Calu3 (cell line): ENCODE measurements at regions not wholly inside any gene's neighbourhood (a gene's known extent, or its start where the extent isn't known, plus 50 kb on each side); places are given as distances from the start of the nearest gene placed in this dataset.

Source experiments
- BruUV-seq: library from RNA; stranded (reverse); fragments of 400-500 nt; replicated peaks from 2 replicates; lab custom pipeline; 2021; lab: Mats Ljungman, UMichigan
- CTCF ChIA-PET: fragments of 300-600 bp; sonication (Branson Sonifier 250); formaldehyde crosslinking; loops from one replicate; lab custom pipeline; 2022; ENCODE audit warnings: antibody characterized with exemption; lab: Charles Lee
- DNase-seq: peaks from one replicate; pipeline ENCODE4 v3.0.0; 2022
- H3K27ac Mint-ChIP-seq: one replicate; pipeline ENCODE4 v1.8.0; 2022; ENCODE audit warnings: mixed read lengths; ENCODE audit not compliant: unreplicated experiment
- H3K27me3 Mint-ChIP-seq: one replicate; pipeline ENCODE4 v1.8.0; 2022; ENCODE audit warnings: mixed read lengths; ENCODE audit not compliant: unreplicated experiment
- H3K36me3 Mint-ChIP-seq: one replicate; pipeline ENCODE4 v1.8.0; 2022; ENCODE audit warnings: mild to moderate bottlenecking, moderate library complexity, mixed read lengths; ENCODE audit not compliant: insufficient read depth, unreplicated experiment
- H3K4me1 Mint-ChIP-seq: one replicate; pipeline ENCODE4 v1.8.0; 2022; ENCODE audit warnings: mild to moderate bottlenecking, low read depth, mixed read lengths; ENCODE audit not compliant: unreplicated experiment
- H3K4me3 Mint-ChIP-seq: one replicate; pipeline ENCODE4 v1.8.0; 2022; ENCODE audit warnings: mild to moderate bottlenecking, low read depth, moderate library complexity, mixed read lengths; ENCODE audit not compliant: unreplicated experiment
- H3K9me3 Mint-ChIP-seq: one replicate; pipeline ENCODE4 v1.8.0; 2022; ENCODE audit warnings: low read depth, mixed read lengths; ENCODE audit not compliant: unreplicated experiment
- CTCF ChIP-seq: fragments of 200-600 bp; IDR thresholded peaks from one replicate; pipeline ENCODE4 v1.8.0; 2022; ENCODE audit warnings: antibody characterized with exemption; ENCODE audit not compliant: unreplicated experiment
- intact Hi-C: fragments of 100-400 bp; cut with micrococcal nuclease; formaldehyde crosslinking; loops from one replicate; pipeline ENCODE4 v1.10.0; 2022; ENCODE audit not compliant: unreplicated experiment

GRCh38 chr3:161781381-161781780 lies 284.8 kb downstream of the OTOL1 start:
- CTCF ChIA-PET, result interaction anchor here (1.1 to 1.2 kb wide), 2 partner anchors 9 to 15 kb away, joined by 3 read pairs; no protein-coding TSS in a partner anchor
- Mint-ChIP-seq H3K4me1 (peaks cover 13% of the 10 kb centered on the region), H3K27ac (peak overlapping the region; percentile 77), H3K4me3 (peak overlapping the region; percentile 23), H3K27me3 (no peaks in the 10 kb centered on the region), H3K9me3 (peaks cover 3% of the 10 kb centered on the region), H3K36me3 (no peaks in the 10 kb centered on the region)
- DNase-seq, result no peak
- intact Hi-C loops, result no loop called here
- BruUV-seq, result no TSS peak
- no peak for TF ChIP-seq CTCF

GRCh38 chr3:161793194-161793930 lies 296.8 kb downstream of the OTOL1 start:
- DNase-seq, result no peak
- no peaks in the 10 kb centered on the region for H3K36me3 Mint-ChIP-seq

GRCh38 chr3:161794551-161794950 lies 297.9 kb downstream of the OTOL1 start:
- no TSS peak for BruUV-seq

More at GRCh38 chr3:161793194-161793930, 296.8 kb downstream of the OTOL1 start:
- CTCF ChIA-PET, result no interaction called here
- Mint-ChIP-seq H3K27ac (no peak overlapping the region), H3K4me3 (no peak overlapping the region), H3K9me3 (peaks cover 5% of the 10 kb centered on the region), H3K4me1 (peaks cover 11% of the 10 kb centered on the region), H3K27me3 (no peaks in the 10 kb centered on the region)
- no TSS peak for BruUV-seq
- no peak for TF ChIP-seq CTCF
- intact Hi-C loops, result no loop called here

GRCh38 chr3:161796312-161796711 lies 299.7 kb downstream of the OTOL1 start:
- Mint-ChIP-seq H3K9me3 (peaks cover 5% of the 10 kb centered on the region), H3K27me3 (no peaks in the 10 kb centered on the region), H3K4me1 (peaks cover 11% of the 10 kb centered on the region), H3K27ac (no peak overlapping the region), H3K4me3 (no peak overlapping the region), H3K36me3 (no peaks in the 10 kb centered on the region)
- TF ChIP-seq CTCF, result no peak
- no TSS peak for BruUV-seq
- intact Hi-C loops, result no loop called here
- CTCF ChIA-PET, result no interaction called here
- no peak for DNase-seq

More at GRCh38 chr3:161794551-161794950, 297.9 kb downstream of the OTOL1 start:
- H3K27ac Mint-ChIP-seq, result no peak overlapping the region
- no peak for TF ChIP-seq CTCF
- no peaks in the 10 kb centered on the region for H3K36me3 Mint-ChIP-seq
- H3K27me3 Mint-ChIP-seq, result no peaks in the 10 kb centered on the region
- peaks cover 5% of the 10 kb centered on the region for H3K9me3 Mint-ChIP-seq
- DNase-seq, result no peak
- CTCF ChIA-PET, result interaction anchor here (0.7 kb wide), 1 partner anchor 28 kb away, joined by 3 read pairs; no protein-coding TSS in a partner anchor
- no peak overlapping the region for H3K4me3 Mint-ChIP-seq
- intact Hi-C loops, result no loop called here
- H3K4me1 Mint-ChIP-seq, result peaks cover 11% of the 10 kb centered on the region
